HG03039 (cell line): ENCODE measurements at regions not wholly inside any gene's neighbourhood (a gene's known extent, or its start where the extent isn't known, plus 50 kb on each side); places are given as distances from the start of the nearest gene placed in this dataset.

ENCODE experiments used
- ATAC-seq: cut with Tn5 transposase; IDR thresholded peaks from one replicate; pipeline ENCODE4 v1.9.1; 2021; ENCODE audit warnings: mild to moderate bottlenecking, moderate library complexity; ENCODE audit not compliant: unreplicated experiment

DNA sequence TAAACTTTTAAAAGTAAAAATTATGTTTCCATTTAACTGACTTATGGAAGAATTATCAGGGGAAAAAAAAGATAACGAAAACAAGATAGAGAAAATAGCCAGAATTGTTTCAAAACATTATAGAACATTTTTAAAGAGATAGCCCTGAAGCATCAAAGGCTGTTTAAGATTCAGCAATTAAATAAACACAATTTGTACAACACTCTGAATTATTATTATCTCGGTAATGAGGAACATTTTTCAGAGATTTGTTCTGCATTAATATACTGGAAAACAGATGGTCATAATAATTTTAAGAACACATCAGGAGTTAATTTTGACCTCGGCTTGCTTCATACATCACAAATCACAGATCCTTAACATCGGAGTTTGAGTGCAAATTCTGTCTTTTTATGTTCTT lies 643.8 kb downstream of the SORCS1 start:
- no peak for ATAC-seq

GRCh38 chr10:106519376-106520030 lies 645.0 kb downstream of the SORCS1 start:
- ATAC-seq = no peak

DNA sequence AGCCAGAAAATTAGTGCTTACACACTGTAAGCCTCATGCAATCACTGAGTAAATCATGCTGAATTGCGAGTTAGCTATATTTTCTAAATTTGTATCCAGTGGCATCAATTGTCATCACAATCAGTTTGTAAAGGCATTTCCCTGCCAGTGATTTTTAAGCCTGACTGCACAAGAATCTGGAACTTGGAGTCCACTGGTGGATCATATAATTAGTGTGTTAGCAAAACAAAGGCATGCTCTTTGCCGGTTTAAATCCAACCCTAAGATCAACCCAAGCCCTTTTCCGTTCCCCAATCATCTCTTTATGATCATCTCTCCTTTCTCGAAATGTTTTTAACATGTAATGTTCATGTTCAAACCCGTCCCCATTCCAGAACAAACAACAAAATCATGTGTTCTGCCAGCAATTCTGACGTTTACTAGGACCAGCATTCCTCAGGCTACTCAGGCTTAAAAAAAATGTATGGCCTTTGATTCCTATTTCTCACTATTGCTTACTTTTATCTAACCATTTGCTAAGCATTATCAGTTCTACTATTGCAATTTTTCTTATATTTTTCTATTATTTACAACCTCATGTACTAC lies 649.2 kb downstream of the SORCS1 start:
- ATAC-seq = no peak

DNA sequence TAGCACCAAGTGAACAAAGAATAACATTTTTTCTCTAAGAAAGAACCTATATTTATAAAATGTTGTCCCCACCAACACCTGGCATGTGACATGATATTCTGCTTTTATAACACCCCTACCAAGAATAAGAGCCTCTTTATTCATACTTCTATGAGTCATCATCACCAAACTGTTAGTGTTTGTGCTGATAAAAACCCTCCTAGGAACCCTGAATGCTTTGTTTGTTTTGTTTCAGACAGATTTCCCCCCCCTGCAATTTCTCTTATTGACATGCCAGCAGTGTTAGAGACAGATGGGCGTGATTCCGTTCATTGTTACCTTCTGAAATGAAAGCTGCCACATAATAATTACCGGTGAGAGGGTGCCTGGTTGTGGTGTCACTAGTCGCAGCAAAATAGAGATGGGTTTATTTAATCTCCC lies 651.1 kb downstream of the SORCS1 start:
- ATAC-seq = no peak

DNA sequence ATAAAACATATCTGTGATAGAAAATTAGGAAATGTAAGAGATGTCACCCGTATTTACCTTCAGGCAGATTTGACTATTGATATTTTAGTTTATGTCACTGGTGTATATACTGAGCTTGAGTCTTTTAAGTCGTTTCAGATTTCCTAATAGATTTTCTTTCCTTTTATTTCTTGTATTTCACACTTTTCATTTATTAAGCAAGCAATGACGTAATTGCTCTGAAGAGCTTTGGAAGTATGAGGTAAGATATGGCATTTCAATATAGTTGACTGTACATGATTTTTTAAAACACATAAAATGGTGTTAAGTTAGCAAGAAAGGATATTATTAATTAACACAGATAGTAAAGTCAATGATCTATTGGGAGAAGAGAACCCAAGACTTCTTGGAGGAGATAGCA lies 652.6 kb downstream of the SORCS1 start:
- ATAC-seq = no peak

DNA sequence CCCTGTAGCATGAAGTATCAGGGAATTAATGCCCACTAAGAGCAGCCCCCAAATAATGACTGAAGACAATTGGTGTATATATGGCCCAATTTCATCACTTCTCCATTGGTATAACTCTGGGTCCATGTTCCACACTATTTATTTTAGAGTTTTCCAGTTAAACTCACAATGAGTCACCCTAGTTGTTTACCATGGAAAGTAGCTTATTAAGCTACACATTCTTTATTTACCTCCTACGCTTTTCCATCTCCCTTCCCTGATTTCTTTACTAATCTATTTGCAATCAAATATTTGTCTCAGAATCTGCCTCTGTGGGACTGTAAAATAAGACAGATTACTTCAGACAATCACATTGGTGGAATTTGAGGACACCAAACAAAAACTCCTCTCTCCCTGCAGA lies 655.6 kb downstream of the SORCS1 start:
- no peak for ATAC-seq

DNA sequence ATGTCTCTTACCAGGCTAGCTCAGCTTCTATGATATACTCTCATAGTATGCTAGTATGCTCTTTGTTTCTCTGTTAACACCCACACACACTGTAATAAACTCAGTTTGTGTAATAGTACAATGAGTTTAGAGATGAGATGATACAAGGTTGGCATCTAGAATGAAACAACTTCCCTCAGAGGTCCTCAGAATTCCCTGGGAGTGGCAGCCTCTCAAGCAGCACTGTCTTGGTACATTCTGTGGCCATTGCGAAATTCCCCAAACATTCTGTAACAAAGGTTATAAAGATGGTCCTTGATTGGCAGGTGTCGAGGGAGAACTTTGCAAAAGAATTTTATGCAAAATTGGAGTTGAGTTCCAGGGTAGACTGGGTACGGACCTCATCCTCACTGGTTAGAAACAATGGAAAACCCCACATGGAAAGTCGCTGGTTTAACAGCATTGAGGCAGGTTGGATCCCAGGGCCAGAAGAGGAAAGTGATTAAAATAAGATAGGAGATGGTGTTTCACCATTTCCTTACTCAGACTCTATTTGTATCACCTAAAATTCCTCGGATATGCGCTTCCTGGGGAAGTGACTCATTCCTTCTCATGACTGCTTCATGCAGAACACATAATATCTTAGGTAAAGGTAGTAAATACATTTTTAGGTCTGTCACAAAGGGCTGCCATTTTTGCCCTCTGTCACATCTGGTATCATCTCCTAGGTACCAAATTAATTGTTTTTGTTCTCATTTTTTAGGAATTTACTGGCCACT lies 657.8 kb downstream of the SORCS1 start:
- no peak for ATAC-seq

DNA sequence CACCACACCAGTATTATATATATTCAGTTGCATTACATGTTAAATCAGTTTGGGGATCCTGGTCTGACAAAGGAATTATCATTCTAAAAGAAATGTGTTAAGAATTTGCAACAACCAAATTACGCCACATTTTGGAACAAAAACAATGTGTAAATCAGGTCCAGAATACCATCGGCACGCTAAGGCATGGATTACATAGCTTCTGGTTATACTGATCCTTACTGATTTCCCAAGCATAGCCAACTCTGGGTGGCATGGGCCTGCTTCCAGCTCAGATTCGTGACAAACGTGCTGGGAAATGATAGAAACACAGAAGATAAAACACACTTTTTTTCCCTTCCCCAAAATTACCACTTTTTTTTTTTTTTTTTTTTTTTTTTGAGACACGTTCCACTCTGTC lies 660.0 kb downstream of the SORCS1 start:
- ATAC-seq = no peak

- ATAC-seq = no peak
These were observed 661.9 kb downstream of the SORCS1 start for GRCh38 chr10:106502641-106503040.

- no peak for ATAC-seq
These were observed 663.5 kb downstream of the SORCS1 start for GRCh38 chr10:106500925-106501525.

GRCh38 chr10:106500041-106500924 lies 664.2 kb downstream of the SORCS1 start:
- no peak for ATAC-seq

DNA sequence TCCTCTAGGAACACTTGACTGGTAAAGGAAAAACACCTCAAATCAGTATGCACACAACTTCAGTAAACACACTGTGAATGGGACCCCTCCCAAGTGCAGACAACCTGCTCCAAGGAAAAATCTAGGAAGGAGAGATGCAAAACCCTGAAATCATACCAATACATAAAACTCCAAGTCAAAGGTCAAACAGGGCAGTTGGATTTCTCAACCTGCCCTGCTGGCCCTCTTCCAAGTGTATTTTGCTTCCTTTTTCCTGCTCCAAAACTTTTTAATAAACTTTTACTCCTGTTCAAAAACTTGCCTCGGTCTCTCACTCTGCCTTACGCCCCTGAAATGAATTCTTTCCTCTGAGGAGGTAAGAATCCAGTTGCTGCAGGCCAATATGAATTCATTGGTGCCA lies 665.1 kb downstream of the SORCS1 start:
- ATAC-seq = no peak

GRCh38 chr10:106498675-106499074 lies 665.8 kb downstream of the SORCS1 start:
- ATAC-seq = no peak

DNA sequence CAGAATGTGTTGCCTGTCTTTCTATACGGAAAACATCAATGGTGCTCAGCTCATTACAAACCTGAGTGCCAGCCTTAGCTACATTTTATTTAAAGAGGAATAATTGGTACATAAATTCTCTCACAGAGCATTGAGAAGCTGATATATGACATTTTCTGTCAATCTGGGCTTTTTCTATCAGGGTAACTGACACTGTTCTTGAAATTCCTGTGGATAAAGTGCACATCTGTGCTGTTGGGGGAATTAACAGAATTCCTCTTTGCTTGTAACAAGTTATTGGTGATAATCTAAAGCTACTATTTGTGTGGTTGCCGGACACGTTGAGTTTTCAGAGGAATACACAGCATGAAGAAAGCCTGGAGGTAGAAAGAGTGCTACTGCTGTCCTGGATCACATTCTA lies 668.6 kb downstream of the SORCS1 start:
- no peak for ATAC-seq

DNA sequence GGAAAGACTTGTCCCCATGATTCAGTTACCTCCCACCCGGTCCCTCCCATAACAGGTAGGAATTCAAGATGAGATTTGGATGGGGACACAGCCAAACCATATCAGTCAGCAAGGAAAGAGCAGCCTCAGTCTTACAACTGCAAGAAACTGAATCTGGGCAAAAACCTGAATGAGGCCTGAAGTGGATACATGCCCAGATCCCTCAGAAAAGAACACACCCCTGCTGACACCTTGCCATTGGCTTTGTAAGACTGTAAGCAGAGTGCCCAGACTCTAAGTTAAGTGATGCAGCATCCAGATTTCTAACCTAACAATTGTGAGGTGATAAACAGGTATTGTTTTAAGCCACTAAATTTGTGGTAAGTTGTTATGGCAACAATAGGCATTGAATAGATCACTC lies 670.8 kb downstream of the SORCS1 start:
- ATAC-seq = no peak

GRCh38 chr10:106493226-106493625 lies 671.3 kb downstream of the SORCS1 start:
- no peak for ATAC-seq

- ATAC-seq = no peak
These were observed 676.8 kb downstream of the SORCS1 start for GRCh38 chr10:106487726-106488125.

DNA sequence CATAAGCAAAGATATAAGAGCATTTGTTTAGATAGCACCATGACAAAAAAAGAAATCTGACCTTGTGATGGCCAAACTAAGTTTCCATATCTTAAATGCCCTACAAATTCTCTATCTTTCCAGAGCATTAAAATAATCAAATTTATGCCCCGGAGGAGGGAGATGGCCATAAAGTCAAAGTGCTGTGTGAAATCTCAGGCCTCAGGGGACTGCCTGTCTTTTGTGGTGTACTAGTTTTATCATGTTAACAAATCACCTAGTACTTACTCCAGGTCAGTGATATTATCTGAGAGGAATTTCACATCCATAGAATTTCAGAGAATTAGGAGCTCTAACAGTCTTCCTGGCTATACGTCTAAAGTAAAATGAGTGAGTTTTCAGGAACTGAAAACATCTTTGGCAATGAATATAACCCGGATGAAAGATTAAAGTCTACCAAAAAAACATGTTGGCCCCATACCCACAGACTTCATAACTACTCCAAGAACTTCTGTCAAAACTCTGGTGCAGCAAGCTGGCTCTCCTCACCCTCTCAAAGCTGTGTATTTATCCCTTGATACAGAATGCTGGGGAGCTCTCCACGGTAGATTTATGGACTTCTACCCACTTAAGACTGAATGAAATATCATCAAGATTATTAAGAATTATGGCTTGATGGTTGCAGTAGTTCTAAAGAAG lies 682.8 kb downstream of the SORCS1 start:
- ATAC-seq = no peak

DNA sequence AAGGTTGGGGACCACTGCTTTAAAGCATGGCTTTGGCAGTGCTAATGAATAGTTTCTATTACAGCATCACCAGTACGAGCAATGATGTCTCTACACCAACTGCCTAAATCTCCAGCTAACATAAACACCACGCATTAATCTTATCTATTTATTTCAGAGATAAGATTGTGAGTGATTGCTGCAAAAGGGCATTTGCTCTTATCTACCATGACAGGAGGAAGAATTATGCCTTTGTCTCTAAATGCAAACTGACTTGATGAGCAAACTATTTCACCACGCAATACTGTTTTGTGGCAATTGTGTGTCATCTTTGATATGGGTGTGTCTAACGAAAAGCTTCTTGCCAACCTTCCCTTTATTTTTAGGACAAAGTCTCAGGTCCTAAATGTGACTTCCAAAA lies 684.9 kb downstream of the SORCS1 start:
- ATAC-seq = no peak

DNA sequence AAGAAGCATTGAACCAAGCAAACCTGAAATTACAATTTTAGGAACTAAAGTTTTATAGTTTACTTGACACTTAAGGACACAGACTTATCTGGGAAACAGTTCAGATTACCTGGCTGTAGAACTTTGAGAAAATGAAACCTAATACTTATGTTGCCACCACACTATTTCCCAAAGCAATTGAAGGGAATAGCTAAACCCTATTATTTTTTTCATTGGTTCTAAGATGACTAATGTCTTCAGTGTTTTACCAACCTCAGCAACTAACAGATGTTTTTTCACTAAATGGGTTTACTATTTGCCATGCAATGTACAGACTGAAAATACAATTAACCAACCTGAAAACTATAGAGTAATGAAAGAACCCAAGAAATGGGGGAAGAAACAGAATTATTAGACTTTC lies 689.6 kb downstream of the SORCS1 start:
- ATAC-seq = no peak
